Breast epithelium (tissue), 3 donors: ENCODE measurements at regions not wholly inside any gene's neighbourhood (a gene's known extent, or its start where the extent isn't known, plus 50 kb on each side); places are given as distances from the start of the nearest gene placed in this dataset.

Experiments used
- CTCF ChIP-seq, 3 donors: fragments of 450-650 bp; IDR thresholded peaks; one replicate each; pipeline ENCODE4 v1.5.1; 2016 to 2017; ENCODE audit warnings: antibody characterized with exemption in 3 of 3, mild to moderate bottlenecking in 3 of 3, moderate library complexity in 3 of 3
- POLR2A ChIP-seq: fragments of 450-650 bp; IDR thresholded peaks from one replicate; pipeline ENCODE4 v1.6.1; 2016; ENCODE audit warnings: antibody characterized with exemption, mild to moderate bottlenecking, moderate library complexity

- TF ChIP-seq POLR2A (no peak), CTCF (IDR thresholded peaks at IDR 0.05) (no peak)
These were observed 341.9 kb upstream of the B3GAT1 start for GRCh38 chr11:134753771-134754520.
